ENCODE measurements at regions not wholly inside any gene's neighbourhood (a gene's known extent, or its start where the extent isn't known, plus 50 kb on each side); places are given as distances from the start of the nearest gene placed in this dataset.

DNA sequence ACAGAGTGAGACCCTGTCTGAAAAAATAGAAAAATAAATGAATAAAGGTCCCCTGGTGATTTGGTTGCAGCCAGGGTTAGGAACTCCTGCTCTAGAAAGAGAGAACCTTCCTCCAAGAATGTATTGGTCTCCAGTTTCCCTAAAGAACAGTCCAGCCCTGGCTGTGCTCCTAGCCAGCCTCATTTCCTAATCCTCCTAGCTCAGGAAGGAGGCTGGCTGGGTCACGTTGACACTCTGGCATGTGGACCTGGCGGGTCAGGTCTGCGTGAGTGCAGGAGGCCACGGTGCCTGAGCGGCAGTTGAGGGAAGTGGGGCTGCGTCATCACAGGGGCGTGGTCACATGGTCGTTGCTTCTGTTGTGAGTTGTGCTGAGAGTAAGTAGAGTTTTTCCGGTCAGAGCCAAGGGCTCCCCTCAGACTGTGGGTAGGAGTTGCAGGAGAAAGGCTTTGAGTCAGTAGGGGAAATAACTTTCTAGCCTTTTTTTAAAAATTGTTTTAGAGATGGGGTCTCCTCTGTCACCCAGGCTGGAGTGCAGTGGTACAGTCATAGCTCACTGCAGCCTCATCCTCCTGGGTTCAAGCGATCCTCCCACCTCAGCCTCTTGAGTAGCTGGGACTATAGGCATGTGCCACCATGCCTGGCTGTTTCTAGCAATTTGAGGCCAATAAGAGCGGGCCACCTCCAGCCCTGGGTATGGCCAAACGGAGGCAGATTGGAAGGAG, 194.0 kb upstream of the CIBAR2 start:
- H3K4me2 ChIP-seq, result no peak overlapping the region
- no peaks in the 10 kb centered on the region for H3K27me3 ChIP-seq
- DNase-seq (ENCODE audit: low spot score), result peak; percentile 92
- H3K36me3 ChIP-seq (replicated peaks; ENCODE audit: insufficient read depth, low read depth), result no peaks in the 10 kb centered on the region
- H4K20me1 ChIP-seq (ENCODE audit: insufficient read depth, poor library complexity, severe bottlenecking), result no peaks in the 10 kb centered on the region
- no peaks in the 10 kb centered on the region for H3K9me2 ChIP-seq (replicated peaks; ENCODE audit: insufficient read depth)
- H3K9me3 ChIP-seq (ENCODE audit: low read depth), result no peaks in the 10 kb centered on the region
- peaks cover 9% of the 10 kb centered on the region for H3K79me2 ChIP-seq
- H2AFZ ChIP-seq, result no peak overlapping the region
- no peak overlapping the region for H3K4me3 ChIP-seq
- no peak for TF ChIP-seq EZH2 (IDR thresholded peaks at IDR 0.05; ENCODE audit: borderline replicate concordance)
- no peak for TF ChIP-seq EZH2phosphoT487 (IDR thresholded peaks at IDR 0.05; ENCODE audit: low read depth, severe bottlenecking, unreplicated experiment)
- TF ChIP-seq, protein P1, sequence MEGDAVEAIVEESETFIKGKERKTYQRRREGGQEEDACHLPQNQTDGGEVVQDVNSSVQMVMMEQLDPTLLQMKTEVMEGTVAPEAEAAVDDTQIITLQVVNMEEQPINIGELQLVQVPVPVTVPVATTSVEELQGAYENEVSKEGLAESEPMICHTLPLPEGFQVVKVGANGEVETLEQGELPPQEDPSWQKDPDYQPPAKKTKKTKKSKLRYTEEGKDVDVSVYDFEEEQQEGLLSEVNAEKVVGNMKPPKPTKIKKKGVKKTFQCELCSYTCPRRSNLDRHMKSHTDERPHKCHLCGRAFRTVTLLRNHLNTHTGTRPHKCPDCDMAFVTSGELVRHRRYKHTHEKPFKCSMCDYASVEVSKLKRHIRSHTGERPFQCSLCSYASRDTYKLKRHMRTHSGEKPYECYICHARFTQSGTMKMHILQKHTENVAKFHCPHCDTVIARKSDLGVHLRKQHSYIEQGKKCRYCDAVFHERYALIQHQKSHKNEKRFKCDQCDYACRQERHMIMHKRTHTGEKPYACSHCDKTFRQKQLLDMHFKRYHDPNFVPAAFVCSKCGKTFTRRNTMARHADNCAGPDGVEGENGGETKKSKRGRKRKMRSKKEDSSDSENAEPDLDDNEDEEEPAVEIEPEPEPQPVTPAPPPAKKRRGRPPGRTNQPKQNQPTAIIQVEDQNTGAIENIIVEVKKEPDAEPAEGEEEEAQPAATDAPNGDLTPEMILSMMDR (IDR thresholded peaks at IDR 0.05; ENCODE audit: poor library complexity), result no peak
- peak overlapping the region; percentile 48 for H3K27ac ChIP-seq
- peaks cover 46% of the 10 kb centered on the region for H3K4me1 ChIP-seq (ENCODE audit: insufficient read depth)
- 45% methylated on average over 12 of the region's 12 CpGs for WGBS (ENCODE audit: low lambda C conversion rate, missing lambda C conversion rate)

DNA sequence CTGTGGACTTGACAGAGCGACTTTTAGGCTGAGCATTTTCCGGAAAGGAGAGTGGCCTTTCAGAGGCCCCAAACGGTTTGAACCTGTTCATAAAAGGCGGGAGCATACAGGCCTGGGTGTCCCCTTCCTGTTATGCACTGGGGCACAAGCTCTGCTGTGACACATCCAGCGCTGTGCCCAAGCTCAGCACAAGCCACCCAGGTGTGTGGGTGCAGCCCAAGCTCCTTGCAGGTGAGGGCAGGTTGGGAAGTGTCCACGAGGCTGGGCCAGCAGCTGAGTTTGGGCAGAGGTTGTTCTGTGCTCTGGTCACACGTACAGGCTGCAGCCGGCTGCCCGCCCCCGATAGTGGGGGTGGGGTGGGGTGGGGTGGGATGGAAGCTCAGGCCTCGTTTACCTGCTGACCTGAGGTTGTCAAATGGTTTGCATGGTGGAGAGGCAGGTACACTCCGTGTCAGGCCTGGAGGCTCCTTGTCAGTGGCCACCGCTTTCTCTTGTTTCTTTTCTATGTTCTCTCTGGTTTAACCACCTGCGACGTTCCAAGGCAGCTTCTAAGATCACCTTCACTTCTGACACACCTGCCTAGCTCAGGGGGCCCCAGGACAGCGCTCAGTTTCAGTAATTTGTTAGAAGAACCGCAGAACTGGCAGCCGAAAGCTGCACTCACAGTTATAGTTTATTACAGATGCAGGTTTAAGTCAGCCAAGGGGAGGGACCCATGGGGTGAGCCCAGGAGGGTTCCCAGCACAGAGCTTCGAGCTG, 194.7 kb upstream of the CIBAR2 start:
- Histone ChIP-seq H3K27me3 (no peaks in the 10 kb centered on the region), H3K4me3 (no peak overlapping the region), H3K4me2 (no peak overlapping the region), H3K4me1 (ENCODE audit: insufficient read depth) (peaks cover 41% of the 10 kb centered on the region), H3K27ac (peak overlapping the region; percentile 48), H3K9me2 (replicated peaks; ENCODE audit: insufficient read depth) (no peaks in the 10 kb centered on the region), H3K9me3 (ENCODE audit: low read depth) (no peaks in the 10 kb centered on the region), H3K36me3 (replicated peaks; ENCODE audit: insufficient read depth, low read depth) (no peaks in the 10 kb centered on the region), H4K20me1 (ENCODE audit: insufficient read depth, poor library complexity, severe bottlenecking) (no peaks in the 10 kb centered on the region), H3K79me2 (peaks cover 9% of the 10 kb centered on the region), H2AFZ (no peak overlapping the region)
- TF ChIP-seq, protein P1 (IDR thresholded peaks at IDR 0.05; ENCODE audit: poor library complexity), result no peak
- TF ChIP-seq EZH2 (IDR thresholded peaks at IDR 0.05; ENCODE audit: borderline replicate concordance), result no peak
- no peak for TF ChIP-seq EZH2phosphoT487 (IDR thresholded peaks at IDR 0.05; ENCODE audit: low read depth, severe bottlenecking, unreplicated experiment)
- 76% methylated on average over 18 of the region's 19 CpGs for WGBS (ENCODE audit: low lambda C conversion rate, missing lambda C conversion rate)
- DNase-seq (ENCODE audit: low spot score), result no peak

DNA sequence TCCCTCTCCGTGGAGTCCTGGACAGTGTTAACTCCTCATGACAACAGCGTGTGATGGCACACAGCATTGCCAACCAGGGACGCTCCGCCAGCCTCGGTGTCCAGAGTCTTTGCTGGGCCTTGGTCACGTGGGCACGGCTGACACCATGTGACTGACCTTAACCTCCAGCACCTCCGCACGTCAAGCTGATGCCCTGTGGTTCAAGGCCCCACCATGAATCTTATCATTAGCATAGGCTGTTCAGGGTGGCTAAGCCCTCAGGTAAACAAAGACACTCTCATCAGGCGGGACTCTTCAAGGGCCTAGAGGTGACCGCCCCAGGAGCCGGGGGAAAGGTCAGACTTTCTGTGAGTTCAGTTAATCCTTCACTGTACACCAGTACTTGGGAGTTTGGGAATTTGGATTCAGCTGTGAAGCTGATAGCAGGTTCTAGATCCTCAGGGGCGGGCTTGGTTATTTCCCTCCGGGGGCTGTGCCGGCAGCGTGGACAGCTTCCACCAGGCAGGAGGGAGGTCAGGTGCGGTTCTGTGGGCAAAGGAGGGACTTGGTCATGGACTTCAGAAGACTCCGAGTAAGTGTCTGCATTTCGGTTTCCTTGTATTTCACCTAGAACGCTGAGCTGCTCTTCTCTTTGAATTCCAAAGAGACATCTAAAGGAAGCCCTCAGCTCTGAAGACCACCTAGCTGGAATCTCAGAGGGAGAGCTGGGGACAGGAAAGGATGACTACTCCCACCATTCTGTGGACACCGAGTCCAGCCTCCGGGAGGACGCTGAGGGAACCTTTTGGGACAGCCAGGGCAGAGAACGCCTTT, 195.5 kb upstream of the CIBAR2 start:
- H3K27ac ChIP-seq, result peak overlapping the region; percentile 48
- H2AFZ ChIP-seq, result no peak overlapping the region
- no peaks in the 10 kb centered on the region for H4K20me1 ChIP-seq (ENCODE audit: insufficient read depth, poor library complexity, severe bottlenecking)
- peak overlapping the region; percentile 38 for H3K4me2 ChIP-seq
- H3K9me3 ChIP-seq (ENCODE audit: low read depth), result no peaks in the 10 kb centered on the region
- TF ChIP-seq EZH2 (IDR thresholded peaks at IDR 0.05; ENCODE audit: borderline replicate concordance) (no peak), EZH2phosphoT487 (IDR thresholded peaks at IDR 0.05; ENCODE audit: low read depth, severe bottlenecking, unreplicated experiment) (no peak)
- TF ChIP-seq, protein P1 (IDR thresholded peaks at IDR 0.05; ENCODE audit: poor library complexity), result no peak
- 68% methylated on average over 24 of the region's 24 CpGs for WGBS (ENCODE audit: low lambda C conversion rate, missing lambda C conversion rate)
- no peak for DNase-seq (ENCODE audit: low spot score)
- H3K4me1 ChIP-seq (ENCODE audit: insufficient read depth), result peaks cover 46% of the 10 kb centered on the region
- no peaks in the 10 kb centered on the region for H3K36me3 ChIP-seq (replicated peaks; ENCODE audit: insufficient read depth, low read depth)
- no peaks in the 10 kb centered on the region for H3K9me2 ChIP-seq (replicated peaks; ENCODE audit: insufficient read depth)
- peaks cover 9% of the 10 kb centered on the region for H3K79me2 ChIP-seq
- no peaks in the 10 kb centered on the region for H3K27me3 ChIP-seq
- no peak overlapping the region for H3K4me3 ChIP-seq

All from hepatocyte (in vitro differentiated cells).